ENCODE measurements at regions not wholly inside any gene's neighbourhood (a gene's known extent, or its start where the extent isn't known, plus 50 kb on each side); places are given as distances from the start of the nearest gene placed in this dataset.

GRCh38 chr6:108768792-108769524 is 79.3 kb upstream of the ARMC2 start:
- TF ChIP-seq CTCF (IDR thresholded peaks at IDR 0.05) (no peak), EP300 (IDR thresholded peaks at IDR 0.05) (no peak), POLR2A (IDR thresholded peaks at IDR 0.05) (no peak)
